ENCODE measurements at regions not wholly inside any gene's neighbourhood (a gene's known extent, or its start where the extent isn't known, plus 50 kb on each side); places are given as distances from the start of the nearest gene placed in this dataset.
A peak's percentile ranks its signal among the peaks of the same experiment; 100 is the strongest.

DNA sequence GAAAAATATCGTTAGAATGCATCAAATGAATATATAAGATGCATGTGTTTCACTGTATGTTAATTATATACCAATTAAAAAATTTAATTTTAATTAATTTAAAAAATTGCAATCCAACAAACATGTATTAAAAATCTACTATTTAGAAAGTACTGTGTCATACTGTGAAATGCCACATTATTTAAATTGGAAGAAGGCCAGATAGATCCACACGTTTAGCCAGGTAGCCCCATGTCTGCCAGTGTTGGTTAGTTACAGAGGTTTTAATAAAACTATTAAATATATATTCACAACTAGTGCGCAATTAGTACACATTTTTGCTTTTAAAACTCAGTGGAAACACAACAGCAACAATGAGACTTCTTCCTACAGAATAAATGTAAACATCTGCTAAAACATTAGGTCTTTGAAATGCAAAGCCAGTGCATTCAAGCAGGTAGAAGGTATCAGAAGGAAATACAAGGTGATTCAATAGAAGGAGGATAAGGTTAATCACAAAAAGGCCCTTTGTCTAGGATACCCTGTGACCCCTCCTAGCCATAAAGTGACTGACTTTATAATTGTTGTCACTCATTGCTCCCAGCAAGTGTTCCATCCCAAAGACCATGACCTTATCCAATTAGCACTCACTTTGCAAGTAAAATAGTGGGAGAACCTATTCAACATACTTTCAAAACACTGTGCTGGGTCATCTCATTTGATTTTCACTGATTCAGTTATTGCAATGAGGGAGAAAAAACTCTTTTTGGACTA, 211.5 kb downstream of the TTLL7 start:
- Histone ChIP-seq H3K27ac (no peak overlapping the region), H3K9me3 (no peaks in the 10 kb centered on the region), H3K27me3 (no peaks in the 10 kb centered on the region), H3K36me3 (no peaks in the 10 kb centered on the region), H3K4me1 (peaks cover 0 to 5% (median 0%) of the 10 kb centered on the region in 3 donors), H3K4me3 (no peak overlapping the region)
- DNase-seq: no peak
- no peak for FAIRE-seq
- intact Hi-C loops (cut with DNase I): no loop called here
- WGBS, 2 donors: 65 to 74% methylated on average over 3 of the region's 3 CpGs
- TF ChIP-seq, protein P1, sequence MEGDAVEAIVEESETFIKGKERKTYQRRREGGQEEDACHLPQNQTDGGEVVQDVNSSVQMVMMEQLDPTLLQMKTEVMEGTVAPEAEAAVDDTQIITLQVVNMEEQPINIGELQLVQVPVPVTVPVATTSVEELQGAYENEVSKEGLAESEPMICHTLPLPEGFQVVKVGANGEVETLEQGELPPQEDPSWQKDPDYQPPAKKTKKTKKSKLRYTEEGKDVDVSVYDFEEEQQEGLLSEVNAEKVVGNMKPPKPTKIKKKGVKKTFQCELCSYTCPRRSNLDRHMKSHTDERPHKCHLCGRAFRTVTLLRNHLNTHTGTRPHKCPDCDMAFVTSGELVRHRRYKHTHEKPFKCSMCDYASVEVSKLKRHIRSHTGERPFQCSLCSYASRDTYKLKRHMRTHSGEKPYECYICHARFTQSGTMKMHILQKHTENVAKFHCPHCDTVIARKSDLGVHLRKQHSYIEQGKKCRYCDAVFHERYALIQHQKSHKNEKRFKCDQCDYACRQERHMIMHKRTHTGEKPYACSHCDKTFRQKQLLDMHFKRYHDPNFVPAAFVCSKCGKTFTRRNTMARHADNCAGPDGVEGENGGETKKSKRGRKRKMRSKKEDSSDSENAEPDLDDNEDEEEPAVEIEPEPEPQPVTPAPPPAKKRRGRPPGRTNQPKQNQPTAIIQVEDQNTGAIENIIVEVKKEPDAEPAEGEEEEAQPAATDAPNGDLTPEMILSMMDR (IDR thresholded peaks at IDR 0.05): no peak
- ATAC-seq: peak in 1 of 4 donors; percentile 74

DNA sequence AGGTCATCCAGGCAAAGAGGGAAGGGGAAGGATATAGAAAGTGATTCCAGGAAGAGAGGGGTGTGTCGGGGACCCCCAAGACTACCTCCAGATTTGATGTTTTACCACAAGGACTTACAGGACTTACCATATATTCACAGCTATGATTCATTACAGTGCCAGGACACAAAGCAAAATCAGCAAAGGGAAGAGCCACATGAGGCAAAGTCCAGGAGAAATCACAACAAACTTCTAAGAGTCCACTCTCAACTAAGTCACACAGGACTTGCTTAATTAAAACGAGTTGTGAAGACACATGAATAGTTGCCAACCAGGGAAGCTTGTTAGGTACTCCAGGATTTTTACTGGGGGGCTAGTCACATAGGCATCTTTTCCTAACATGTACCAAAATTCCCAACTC, 217.3 kb downstream of the TTLL7 start:
- ATAC-seq: no peak
- DNase-seq: no peak
- WGBS, 2 donors: 79 to 98% methylated on average over 2 of the region's 2 CpGs

DNA sequence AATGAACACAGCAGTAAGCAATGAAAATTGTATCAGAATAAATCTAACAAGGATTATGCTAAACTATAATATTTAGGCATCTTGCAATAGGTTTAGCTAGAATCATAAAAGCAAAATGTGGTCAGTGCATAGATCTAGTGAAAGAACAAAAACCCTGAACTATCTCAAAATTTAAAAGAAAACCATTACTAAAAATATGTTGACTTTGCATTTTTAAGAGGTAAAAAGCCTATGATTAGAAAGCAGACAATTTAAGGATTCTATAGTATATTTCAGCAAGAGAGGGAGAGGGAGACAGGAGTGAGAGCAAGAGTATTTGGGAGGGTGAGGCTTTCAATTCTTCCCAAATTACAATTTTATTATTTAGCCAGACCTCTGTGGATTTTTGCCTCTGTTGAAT, 219.4 kb downstream of the TTLL7 start:
- Histone ChIP-seq H3K36me3 (no peaks in the 10 kb centered on the region), H3K4me3 (no peak overlapping the region), H3K27me3 (no peaks in the 10 kb centered on the region), H3K4me1 (no peaks in the 10 kb centered on the region), H3K9me3 (no peaks in the 10 kb centered on the region), H3K27ac (no peak overlapping the region)
- FAIRE-seq (no peak), DNase-seq (no peak), ATAC-seq (no peak)
- TF ChIP-seq, protein P1 (IDR thresholded peaks at IDR 0.05): no peak
- intact Hi-C loops (cut with DNase I): no loop called here

More for the DNA sequence above, 217.3 kb downstream of the TTLL7 start:
- no peaks in the 10 kb centered on the region for H3K36me3 ChIP-seq
- H3K9me3 ChIP-seq: no peaks in the 10 kb centered on the region
- H3K27me3 ChIP-seq: no peaks in the 10 kb centered on the region
- no peaks in the 10 kb centered on the region for H3K4me1 ChIP-seq
- FAIRE-seq: no peak
- intact Hi-C loops (cut with DNase I): no loop called here
- no peak overlapping the region for H3K27ac ChIP-seq
- TF ChIP-seq, protein P1 (IDR thresholded peaks at IDR 0.05): no peak
- no peak overlapping the region for H3K4me3 ChIP-seq

DNA sequence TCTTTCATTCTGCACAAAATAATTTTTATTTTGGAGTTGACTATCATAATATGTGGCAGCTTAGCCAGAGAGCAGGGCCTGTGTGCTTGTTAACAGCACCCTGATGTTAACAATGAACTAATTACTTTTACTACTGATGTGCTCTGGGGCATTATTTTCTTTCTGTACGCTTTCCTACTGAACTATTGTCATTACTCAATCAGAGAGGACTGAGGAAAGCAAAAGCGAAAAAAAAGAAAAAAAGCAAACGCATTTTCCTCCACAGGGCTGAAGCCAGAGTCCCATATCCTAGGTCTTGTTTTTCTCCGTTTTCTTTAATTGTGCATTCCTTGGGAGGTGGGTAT, 221.2 kb downstream of the TTLL7 start:
- H3K9me3 ChIP-seq: no peaks in the 10 kb centered on the region
- H3K36me3 ChIP-seq: no peaks in the 10 kb centered on the region
- FAIRE-seq: no peak
- H3K4me3 ChIP-seq: no peak overlapping the region
- H3K4me1 ChIP-seq: no peaks in the 10 kb centered on the region
- no peak for DNase-seq
- H3K27ac ChIP-seq: no peak overlapping the region
- ATAC-seq: no peak
- H3K27me3 ChIP-seq: no peaks in the 10 kb centered on the region
- intact Hi-C loops (cut with DNase I): no loop called here
- TF ChIP-seq, protein P1 (IDR thresholded peaks at IDR 0.05): no peak
- WGBS, 2 donors: 90 to 96% methylated on average over 4 of the region's 4 CpGs

DNA sequence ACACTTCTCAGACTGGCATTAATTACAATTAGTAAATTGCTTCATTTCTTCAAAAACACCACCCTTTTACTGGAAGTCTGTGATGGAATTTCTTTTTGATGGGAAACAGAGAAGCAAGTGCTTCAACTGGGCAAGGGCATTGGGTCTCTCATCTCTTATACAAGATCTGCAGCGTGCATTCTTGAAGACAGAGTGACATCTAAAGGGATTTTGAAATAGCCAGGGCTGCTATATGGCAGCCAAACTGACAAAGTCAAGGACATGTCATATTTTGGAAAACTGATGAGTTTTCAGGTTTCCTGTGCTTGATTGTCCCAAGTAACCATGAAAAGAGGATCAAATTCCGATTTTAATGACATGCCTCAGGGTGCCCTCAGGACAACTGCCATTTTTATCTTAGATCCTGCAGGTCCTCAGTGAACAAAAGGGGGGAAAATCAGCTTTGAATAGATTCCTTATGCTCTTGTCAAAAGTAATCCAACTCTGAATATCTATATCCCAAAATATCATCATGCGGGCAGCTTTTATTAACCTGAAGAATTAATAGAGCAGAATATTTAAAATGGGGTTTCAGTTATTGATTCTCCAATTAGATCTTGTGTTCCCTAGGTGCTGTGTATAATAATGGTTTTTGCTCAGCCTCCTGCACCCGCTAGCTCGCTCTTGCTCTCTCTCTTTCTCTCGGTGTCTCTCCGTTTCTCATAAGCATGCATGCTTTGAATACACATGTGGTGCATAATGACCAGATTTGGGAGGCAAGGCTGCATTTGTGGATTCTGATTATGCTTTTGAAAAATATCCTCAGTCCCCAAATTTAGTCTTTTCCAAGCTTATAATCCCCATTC, 221.8 kb downstream of the TTLL7 start:
- TF ChIP-seq, protein P1 (IDR thresholded peaks at IDR 0.05): no peak
- DNase-seq: no peak
- no peaks in the 10 kb centered on the region for H3K27me3 ChIP-seq
- no peak for ATAC-seq
- WGBS, 2 donors: 92 to 96% methylated on average over 7 of the region's 7 CpGs
- H3K9me3 ChIP-seq: no peaks in the 10 kb centered on the region
- H3K36me3 ChIP-seq: no peaks in the 10 kb centered on the region
- no peak for FAIRE-seq
- no peak overlapping the region for H3K27ac ChIP-seq
- intact Hi-C loops (cut with DNase I): no loop called here
- H3K4me3 ChIP-seq: no peak overlapping the region
- no peaks in the 10 kb centered on the region for H3K4me1 ChIP-seq

All from pancreas (tissue), 10 donors.